NCI-H1417 treated with DMSO at 0.1 percent for 48 hours (cell line): ENCODE measurements at regions not wholly inside any gene's neighbourhood (a gene's known extent, or its start where the extent isn't known, plus 50 kb on each side); places are given as distances from the start of the nearest gene placed in this dataset.
"Not testable (repeated sequence)": the region's sequence is repeated elsewhere in the genome, so short reads cannot be mapped to it uniquely, and the experiment has no call there.

Source experiments
- DNase-seq: peaks from one replicate; lab custom pipeline; 2025; lab: John Stamatoyannopoulos, UW

- DNase-seq: not testable (repeated sequence)
Measured at GRCh38 chr11:116666673-116667249, 106.0 kb downstream of the BUD13 start.

GRCh38 chr11:116665523-116665922, 107.3 kb downstream of the BUD13 start:
- DNase-seq: no peak

- DNase-seq: no peak
Measured at GRCh38 chr11:116661056-116661455, 111.7 kb downstream of the BUD13 start.

DNA sequence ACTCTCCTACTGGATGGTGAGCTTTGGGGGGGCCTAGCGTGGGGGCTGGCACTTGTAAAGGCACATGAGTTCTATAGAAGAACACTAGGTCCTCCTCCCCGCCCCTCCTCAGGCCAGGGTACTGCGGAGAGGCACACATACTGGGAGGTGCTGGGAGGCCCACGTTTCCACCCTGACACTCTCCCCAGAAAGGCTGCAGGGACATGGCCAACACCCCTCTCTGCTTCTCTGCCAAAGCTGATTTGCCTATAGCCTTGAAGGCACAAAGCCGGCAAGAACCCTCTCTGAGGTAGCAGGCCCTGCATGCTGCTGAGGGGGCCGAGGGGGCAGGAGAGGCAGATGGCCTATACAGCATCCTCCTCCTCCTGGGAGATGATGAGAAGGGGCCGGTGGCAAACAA, 112.8 kb downstream of the BUD13 start:
- no peak for DNase-seq

DNA sequence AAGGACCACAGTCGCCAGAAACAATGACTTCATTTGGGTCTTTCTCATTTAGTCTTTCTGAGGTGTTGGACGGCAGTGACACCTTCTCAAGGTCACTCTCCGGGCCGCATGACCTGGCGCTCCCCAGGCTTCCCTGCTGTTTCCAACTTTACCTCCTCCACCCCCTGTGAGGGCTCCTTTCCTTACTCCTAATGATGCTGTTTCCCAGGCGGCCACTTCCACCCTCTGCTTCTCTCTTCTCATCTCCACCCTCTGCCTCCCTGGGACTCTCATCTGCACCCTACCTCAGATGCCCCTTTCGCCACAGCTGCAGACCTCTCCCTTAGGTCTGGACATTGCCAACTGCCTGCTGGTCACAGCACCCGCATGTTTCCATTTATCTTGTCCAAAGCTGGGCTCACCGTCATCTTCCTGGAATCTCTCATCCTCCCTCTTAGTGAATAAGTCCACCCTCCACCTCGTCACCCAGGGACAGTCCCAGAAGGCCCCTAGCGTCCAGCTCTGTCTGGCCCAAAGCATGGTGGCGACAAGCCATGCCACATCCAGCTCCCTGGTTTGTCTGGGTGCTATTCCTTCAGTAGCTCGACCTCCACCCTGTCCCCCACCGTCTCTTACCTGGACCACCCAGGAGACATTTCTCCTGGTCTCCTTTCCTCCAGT, 113.8 kb downstream of the BUD13 start:
- no peak for DNase-seq

DNA sequence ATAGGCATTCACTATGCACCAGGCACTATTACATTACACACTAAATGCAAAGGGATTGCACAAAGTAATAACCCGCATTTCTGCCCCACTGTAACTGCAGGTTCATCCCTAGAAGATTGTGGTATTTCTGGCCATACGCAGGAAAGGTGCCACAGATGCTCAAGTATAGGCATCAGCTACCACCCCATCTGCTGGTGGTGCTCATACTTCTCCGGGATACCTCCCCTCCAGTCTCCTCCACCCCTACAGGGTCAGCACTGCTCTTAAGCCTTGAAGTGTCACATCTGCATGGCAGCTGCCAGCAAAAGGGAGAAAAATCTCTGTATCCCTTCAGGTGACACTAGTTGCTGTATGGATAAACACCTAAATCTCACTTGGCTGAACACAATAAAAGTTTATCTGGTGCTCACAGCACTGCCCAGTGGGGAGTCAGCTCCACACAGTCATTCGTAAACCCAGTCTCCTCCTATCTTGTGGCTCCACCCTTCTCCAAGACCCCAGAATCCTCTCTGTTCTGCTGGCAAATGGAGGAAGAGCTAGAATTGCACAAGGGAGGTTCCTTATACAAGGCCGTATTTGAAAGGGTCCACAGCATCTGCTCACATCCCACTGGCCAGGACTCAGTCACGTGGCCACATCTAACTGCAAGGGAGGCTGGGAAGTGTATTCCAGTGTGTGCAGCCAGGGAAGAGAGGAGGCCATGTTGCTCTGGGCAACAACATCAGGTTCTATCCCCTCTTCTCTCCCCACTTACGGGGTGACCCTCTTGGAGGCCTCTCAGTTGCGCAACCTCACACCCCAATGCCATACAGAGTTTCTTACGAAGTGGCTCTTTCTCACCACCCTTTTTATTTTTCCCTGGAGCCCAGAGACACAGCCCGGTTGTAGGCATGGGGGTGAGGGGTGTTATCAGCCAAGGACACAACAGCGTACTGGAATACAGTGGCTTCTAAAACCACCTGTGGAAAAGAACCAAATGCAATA, 114.7 kb downstream of the BUD13 start:
- no peak for DNase-seq

DNA sequence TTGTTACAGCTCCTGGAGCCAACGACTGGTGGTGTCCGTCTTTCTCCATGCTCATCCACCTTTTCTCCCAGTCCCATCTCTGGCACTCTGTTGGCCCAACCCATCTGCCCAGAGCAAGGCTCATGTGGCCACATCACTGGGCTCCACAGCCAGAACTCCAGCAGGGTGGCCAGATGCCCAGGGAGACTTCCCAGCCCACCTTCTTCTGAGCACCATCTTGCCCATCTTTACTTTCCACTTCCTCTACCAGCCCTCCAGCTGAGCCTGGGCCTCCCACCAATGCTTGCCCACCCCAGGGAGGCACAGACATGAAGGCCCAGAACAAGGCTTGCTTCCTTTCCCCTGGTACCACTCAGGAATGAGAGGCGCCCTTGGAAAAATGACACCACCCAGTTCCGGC, 116.8 kb downstream of the BUD13 start:
- no peak for DNase-seq

DNA sequence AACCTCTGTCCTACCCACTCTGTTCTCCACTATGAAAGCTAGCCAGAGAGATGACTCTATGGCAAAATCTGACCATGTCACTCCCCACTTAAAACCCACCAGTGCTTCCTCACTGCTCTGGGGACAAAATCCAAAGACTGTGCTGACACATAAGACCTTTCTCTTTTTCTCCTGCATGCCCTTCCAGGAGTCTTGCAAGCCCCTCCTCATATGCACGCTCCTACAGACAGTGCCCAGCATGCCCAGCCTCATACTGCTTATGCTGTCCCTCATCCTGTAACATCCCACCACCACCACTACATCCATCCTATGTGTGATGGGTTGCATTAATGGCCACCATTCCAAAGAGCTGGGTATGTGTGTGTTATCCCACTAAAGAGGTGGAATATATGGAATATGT, 118.3 kb downstream of the BUD13 start:
- DNase-seq: no peak

DNA sequence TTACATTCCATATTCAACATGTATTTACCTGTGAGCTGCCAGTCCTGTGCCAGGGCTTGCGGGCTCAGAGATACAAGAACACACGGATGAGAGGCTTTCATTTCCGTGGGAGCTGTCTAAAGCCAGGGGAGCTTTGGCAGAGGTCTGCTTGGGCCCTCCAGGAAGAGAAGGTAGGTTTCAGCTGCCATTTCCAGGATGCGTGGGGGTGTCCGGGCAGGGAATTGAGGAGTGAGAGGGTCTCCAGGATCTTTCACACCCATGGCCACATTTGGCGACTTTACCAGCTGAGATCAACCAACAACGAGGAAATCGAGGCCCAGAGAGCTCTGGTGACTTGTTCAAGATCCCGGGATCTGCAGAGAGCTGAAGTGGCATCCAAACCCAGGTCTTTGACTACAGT, 119.6 kb downstream of the BUD13 start:
- DNase-seq: no peak

- DNase-seq: no peak
Measured at GRCh38 chr11:116651737-116652237, 121.0 kb downstream of the BUD13 start.

DNA sequence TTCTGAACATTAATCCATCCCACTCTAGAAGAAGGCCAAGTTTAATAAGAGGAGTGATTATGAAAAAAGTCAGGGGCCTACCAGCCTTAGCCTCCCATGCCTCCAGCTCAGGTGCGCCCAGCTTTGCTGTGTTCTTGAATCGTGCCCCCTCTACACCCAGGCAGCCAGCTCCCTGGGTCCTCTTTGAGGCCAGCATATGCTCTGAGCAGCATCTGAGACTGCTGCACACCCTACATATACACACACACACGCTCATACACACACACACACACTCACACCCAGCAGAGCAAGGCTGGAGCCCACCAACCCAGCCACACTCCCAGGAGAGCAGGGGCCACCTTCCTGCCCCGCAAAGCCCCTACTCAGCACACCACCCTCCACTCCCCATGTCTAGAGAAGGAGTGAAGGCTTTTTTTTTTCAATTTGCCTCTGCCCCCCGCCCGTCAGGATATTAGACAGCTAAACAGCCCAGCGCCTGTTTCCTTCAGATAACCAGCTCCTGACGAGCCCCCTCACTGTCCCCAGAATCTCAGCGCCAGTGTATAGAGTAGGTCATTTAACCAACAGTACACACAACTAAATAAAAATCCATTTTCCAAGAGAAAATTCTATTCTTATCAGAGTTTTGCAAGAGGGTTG, 121.6 kb downstream of the BUD13 start:
- DNase-seq: no peak

- no peak for DNase-seq
Measured at GRCh38 chr11:116650052-116650451, 122.7 kb downstream of the BUD13 start.

GRCh38 chr11:116649268-116649667, 123.5 kb downstream of the BUD13 start:
- no peak for DNase-seq

GRCh38 chr11:116648247-116649174, 124.3 kb downstream of the BUD13 start:
- DNase-seq: no peak

- no peak for DNase-seq
Measured at GRCh38 chr11:116647305-116648080, 125.3 kb downstream of the BUD13 start.

- no peak for DNase-seq
Measured at GRCh38 chr11:116646191-116646590, 126.6 kb downstream of the BUD13 start.

DNA sequence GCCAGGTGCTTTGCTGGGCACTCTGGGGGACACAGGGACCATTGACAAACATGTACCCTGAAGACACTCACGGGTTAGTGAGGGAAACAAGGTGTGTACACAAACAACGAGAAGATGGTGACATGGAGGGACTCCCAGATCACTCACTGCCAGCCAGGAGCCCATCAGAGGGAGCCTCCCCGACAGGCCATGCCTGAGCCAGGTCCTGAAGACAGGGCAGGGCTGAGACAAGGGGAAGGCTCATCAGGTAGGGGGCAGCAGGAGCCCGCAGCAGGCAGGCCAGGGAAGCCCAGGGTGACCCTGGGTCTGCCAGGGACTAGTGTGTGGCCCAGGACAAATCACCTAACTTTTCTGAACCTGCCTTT, 127.9 kb downstream of the BUD13 start:
- DNase-seq: no peak

- no peak for DNase-seq
Measured at GRCh38 chr11:116644201-116644940, 128.4 kb downstream of the BUD13 start.

DNA sequence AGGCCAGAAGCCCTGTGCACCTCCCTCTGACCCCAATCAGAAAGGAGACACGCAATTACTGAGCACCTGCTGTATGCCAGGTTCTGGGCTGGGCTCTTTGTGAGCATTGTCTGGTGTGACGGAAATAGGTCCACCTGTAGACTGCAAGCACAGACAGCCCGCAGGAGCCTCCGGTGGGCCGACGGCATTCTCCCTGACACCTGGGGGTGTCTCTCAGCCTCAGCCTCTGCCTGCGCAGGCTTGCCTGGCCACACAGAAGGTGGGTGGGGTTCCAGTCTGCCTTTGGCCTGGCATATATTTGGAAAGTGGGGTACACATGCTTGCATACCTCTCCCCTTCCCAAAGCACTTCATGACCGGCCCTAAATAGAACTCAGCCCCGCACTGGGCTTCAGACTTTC, 129.3 kb downstream of the BUD13 start:
- DNase-seq: no peak

DNA sequence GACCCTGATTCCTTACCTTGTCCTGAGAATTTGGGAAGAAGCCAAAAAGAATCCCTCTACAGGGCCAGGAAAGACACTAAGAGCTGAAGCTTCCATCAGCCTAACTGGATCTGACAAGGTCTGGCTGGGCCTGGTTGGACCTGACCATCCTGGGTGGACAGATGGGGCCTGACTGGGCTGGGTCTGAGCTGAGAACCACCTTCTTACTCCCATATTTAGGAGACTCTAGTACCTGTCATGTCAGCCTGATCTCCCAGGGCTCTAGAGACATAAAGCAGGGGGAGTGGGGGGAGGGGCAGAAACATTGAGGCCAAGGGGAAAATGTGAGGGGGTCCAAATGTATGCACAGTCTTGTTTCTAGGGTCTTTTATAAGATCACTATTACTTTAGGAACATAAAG, 129.9 kb downstream of the BUD13 start:
- no peak for DNase-seq
